H54 (cell line): ENCODE measurements at regions not wholly inside any gene's neighbourhood (a gene's known extent, or its start where the extent isn't known, plus 50 kb on each side); places are given as distances from the start of the nearest gene placed in this dataset.

ENCODE experiments used
- DNase-seq: peaks from one replicate; pipeline ENCODE4 v3.0.0; 2011; ENCODE audit warnings: low spot score, mixed read lengths; ENCODE audit not compliant: insufficient read length
- FAIRE-seq: peaks from 3 replicates; lab custom pipeline; 2011; peaks lifted over from hg19 to GRCh38; lab: Jason Lieb, UNC
- POLR2A ChIP-seq: IDR thresholded peaks from 2 replicates; pipeline ENCODE4 v1.6.1; 2011; ENCODE audit warnings: low read depth, mild to moderate bottlenecking, low read length

DNA sequence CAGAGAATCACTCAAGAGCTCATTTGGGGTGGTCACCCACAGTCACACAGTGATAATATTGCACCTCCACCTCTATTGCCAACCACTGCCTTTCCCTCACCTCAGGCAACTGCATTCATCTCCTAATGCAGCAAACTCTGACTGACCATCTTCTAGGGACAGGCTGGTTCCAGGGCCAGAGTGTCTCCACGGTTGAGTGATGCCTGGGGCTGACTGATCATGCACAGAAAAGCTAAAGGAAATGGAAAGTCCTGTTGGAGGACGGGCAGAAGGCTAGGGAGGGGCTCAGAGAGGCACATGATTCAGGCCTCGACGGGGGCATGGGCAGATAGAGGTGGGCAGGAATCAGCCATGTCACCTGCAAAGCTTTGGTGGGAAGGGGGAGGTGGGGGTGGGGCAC lies 127.1 kb upstream of the TNS3 start:
- DNase-seq (no peak), FAIRE-seq (no peak)
- no peak for TF ChIP-seq POLR2A

DNA sequence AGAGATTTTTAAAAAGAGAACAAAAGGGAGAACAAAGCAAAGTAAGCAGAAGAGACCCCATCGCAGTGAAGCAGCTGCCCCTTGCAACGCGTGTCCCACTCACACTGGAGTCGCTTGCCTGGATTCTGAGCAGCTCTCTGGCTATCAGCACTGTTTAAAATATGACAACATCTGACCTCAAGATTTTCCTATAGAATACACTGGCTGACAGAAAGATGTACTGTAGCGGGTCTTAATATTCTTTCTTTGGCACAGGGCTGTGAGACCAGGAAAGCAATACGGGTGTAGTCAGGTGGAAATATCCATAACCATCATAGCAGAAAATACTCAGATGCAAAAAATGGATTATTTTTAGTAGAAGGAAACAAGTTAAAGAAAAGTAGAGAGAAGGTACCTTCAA lies 125.7 kb upstream of the TNS3 start:
- DNase-seq (no peak), FAIRE-seq (no peak)
- no peak for TF ChIP-seq POLR2A

DNA sequence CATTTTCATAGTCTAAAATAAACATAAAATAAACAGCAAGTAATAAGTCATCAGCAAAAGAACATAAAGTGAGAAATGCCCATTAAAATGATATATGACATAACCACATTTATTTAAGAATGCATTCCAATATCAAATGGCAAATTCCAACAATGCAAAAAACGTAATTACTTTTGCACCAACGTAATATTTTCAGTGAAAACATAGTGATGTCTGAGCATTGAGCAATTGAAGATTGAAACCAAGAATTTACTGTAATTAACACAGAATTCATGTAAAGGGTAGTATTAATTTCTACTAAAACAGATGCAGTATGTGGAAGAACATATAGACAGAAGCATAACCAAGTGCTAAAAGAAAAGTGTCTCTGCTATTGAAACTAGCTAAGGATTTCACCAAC lies 123.0 kb upstream of the TNS3 start:
- no peak for TF ChIP-seq POLR2A
- DNase-seq (no peak), FAIRE-seq (no peak)

DNA sequence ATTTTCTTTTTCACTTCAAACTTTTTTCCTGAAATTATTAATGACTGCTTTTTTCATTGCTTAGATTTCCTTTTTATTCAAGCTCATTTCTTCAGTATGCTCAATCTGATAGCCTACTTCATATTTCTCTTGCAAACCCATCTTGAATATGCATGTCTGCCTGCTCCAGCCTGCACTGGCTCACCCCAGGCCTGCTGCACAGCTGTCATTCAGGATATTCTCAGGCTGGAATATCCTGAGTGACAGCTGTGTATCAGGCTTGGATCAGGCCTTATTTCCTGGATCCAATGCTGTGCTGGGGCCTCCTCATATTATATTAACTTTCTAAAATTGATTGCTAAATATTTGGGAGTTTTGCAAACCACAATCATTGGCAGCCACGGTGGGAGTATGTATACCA lies 120.2 kb upstream of the TNS3 start:
- FAIRE-seq (no peak), DNase-seq (no peak)
- TF ChIP-seq POLR2A, result no peak

DNA sequence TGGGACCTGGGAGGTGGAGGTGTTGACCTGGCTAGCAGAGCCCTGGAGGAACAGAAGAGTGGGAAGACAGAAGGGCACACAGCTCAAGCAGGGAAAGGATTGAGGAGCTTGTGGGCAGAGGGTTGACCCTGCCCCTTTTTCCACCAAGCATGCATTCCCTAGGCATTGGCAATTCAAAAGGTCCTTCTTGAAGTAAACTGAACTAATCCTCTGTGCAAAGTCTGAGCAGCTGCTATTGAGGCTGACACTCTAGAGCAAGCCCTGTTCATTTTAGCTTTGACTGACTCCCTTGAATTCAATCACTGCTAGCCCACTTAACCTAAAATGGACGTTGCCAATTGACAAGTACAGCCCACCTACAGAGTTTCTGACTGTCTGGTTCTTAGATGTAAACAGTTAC lies 116.5 kb upstream of the TNS3 start:
- no peak for DNase-seq
- FAIRE-seq, result no peak
- no peak for TF ChIP-seq POLR2A

DNA sequence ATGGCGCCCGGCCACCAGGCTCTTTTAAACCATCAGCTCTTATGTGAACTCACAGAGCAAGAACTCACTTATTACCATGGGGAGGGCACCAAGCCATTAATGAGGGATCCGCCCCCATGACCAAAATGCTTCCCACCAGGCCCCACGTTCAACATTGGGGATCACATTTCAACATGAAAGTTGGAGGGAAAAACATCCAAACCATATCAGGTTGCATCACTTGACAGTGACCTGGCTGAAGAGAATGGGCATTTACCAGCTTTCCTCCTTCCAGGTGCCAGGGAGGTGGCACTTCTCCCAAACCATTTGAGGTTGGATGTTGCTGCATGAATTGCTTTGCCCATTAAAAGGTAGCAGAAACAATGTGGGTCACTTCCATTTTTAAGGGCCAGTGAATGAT lies 115.6 kb upstream of the TNS3 start:
- no peak for DNase-seq
- no peak for TF ChIP-seq POLR2A
- no peak for FAIRE-seq

DNA sequence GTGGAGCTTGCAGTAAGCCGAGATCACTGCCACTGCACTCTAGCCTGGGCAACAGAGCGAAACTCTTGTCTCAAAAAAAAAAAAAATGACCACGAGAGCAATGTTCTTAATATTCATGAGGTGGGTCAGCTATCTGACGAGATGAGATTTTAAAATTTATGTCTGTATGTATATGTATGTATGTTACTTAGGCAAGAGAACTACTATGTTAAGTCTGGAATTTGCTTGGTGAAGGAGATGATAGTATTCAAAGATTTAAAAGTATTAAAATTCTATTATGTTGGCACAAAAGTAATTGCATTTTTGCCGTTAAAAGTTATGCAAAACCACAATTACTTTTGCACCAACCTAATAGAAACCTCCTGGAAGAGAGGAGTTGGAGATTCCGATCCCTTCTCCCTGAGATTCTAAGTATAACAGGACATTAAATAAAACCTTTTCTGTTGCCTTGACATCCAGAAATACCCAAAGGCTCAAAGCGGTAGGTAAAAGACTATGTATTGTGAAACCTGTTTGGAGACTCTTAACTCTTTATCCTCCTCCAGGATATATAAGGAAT lies 114.3 kb upstream of the TNS3 start:
- no peak for TF ChIP-seq POLR2A
- no peak for DNase-seq
- FAIRE-seq, result no peak

DNA sequence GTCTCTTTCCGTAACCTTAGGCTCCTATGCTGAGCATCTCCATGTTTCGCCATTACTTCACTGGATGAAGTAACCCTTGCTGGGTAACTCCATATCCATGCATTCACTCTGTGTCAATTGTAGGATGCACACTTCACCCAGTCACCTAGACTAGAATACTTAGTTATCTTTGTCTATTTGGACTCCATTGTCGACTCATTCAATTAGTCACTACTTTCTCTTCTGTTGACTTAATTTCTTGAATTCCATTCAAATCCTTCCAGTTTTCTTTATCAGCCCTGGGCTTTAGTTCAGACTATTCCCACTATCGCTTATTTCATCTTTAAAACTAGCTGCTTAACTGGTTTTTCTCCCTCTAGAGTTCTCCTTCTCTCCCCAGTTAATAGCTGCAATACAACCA lies 111.3 kb upstream of the TNS3 start:
- no peak for FAIRE-seq
- peak; percentile 33 for DNase-seq
- no peak for TF ChIP-seq POLR2A

DNA sequence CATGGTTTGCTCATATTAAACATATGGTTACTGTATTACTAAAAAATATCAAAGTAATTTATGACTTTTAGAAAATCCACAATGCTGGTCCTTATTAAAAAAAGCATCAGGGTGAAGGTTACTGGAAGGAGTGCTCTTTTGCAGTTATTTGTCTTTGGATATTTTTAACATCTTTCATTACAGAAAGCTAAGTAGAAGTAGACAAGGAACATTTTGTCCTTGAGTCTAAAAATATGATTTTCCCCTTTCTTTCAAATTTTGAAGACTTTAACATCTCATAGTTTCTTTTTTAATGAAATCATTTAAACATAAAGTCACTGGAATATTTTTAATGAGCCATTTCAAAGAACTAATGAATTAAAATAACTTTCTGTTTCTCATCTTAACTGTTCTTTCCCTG lies 110.1 kb upstream of the TNS3 start:
- TF ChIP-seq POLR2A, result no peak

DNA sequence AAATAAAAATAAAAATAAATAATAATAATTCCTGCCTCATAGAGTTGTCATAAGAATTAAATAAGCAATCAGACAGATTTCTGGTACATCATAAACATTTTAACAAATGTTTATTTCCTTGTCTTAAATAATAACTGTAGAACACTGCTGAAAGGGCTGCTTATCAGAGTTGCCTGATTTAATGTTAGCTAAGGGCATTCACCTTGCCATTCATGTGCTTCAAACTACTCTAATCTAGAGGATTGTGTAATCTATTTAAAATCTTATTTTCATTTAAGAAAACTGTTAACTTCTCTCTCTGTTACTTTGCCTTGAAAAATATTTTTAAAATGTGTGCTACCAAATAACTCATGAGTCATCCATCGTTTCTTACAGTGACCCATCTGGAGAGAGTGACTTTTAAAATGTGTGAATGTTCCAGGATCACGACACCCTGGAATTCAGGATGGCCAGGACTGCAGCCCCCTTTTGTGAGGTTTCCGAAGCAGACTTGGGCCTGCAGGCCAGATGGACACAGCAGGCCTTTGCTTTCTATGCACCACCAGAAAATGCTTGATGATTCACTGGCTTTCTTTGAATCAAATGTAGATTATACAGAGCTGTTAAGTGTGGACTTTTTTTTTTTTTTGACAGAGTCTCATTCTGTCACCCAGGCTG lies 109.1 kb upstream of the TNS3 start:
- FAIRE-seq (peak; percentile 48), DNase-seq (peak; percentile 45)
- no peak for TF ChIP-seq POLR2A

More for the DNA sequence above, 110.1 kb upstream of the TNS3 start:
- no peak for FAIRE-seq
- no peak for DNase-seq

DNA sequence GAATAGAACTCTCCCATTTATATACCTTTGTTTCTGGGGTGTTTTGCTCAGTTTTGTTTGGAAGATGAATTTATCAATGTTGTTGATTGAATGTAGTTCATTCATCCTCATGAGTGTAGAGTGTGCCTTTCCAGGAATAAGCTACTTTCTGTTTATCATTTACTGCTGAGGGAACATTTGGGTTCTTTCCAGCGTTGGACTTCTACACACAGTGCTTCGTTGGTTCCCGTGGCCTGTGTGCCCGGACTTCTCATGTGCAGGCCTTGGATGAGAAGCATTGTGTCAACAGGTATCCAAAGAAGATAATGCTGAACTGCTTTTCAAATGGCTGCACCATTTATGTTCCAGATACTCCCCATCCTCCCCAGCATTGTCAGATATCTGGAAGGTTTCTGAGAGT lies 107.6 kb upstream of the TNS3 start:
- TF ChIP-seq POLR2A, result no peak
- DNase-seq, result no peak
- no peak for FAIRE-seq

DNA sequence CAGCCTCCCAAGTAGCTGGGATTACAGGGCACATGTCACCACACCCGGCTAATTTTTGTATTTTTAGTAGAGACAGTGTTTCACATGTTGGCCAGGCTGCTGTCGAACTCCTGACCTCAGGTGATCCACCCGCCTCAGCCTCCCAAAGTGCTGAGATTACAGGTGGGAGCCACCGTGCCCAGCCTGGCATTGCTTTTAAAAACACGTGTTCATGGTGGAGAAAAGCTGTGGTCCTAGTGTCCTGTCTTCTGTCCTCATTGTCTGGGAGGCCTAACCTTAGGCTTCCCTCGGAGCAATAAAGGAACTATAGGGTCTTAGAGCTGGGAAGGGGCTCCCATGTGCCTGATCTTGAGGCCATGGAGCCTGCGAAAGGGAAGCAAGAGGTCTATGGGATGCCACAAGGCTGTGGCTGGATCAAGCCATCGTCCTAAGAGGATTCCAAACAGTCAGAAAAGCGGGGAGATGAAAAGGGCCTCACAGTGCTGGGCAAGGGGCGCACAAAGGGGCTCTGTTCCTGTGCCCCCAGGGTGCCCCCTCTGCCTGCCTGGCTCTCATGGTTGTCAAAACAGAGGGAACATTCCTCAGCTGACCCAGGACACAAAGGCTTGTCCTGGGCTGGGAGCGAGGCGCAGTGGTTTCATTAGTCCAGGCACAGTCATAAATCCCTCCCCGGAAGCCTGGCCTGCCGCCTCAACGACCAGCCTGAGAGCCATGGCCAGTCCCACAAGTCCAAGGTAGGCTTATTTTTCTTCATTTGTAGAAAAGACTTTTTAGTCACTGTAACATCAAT lies 106.6 kb upstream of the TNS3 start:
- no peak for TF ChIP-seq POLR2A
- DNase-seq (no peak), FAIRE-seq (no peak)

DNA sequence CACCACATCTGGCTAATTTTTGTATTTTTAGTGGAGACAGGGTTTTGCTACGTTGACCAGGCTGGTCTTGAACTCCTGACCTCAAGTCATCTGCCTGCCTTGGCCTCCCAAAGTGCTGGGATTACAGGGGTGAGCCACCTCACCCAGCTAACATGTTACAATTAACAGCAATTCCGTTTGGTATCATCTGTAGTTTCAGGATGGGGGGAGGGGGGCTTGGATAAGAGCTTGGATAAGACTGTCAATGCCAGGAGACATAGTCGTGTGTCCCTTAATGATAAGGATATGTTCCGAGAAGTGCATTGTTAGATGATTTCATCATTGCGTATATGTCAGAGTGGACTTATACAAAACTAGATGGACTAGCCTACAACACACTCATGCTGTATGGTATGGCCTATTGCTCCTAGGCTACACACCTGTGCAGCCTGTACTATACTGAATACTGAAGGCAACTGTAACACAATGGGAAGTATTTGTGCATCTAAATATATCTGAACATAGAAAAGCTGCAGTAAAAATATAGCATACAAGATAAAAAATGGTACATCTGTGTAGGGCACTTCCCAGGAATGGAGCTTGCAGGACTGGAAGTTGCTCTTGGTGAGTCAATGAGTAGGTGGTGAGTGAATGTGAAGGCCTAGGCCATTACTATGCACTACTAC lies 103.9 kb upstream of the TNS3 start:
- no peak for TF ChIP-seq POLR2A
- no peak for FAIRE-seq
- no peak for DNase-seq

DNA sequence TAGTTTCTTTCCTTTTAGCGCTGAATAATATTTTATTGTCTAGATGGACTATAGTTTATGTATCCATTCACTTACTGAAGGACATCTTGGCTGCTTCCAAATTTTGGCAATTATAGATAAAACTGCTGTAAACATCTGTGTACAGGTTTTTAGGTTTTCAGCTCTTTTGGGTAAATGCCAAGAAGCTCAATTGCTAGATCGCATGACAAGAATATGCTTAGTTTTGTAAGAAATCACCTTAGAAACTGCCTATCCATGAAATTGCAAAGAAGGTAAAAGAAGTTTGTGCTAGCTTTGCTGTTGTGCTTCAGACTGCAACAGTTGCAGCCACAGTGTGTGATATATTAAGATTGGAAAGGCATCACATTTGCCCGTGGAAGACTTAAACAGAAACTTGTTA lies 103.2 kb upstream of the TNS3 start:
- FAIRE-seq (no peak), DNase-seq (no peak)
- TF ChIP-seq POLR2A, result no peak

DNA sequence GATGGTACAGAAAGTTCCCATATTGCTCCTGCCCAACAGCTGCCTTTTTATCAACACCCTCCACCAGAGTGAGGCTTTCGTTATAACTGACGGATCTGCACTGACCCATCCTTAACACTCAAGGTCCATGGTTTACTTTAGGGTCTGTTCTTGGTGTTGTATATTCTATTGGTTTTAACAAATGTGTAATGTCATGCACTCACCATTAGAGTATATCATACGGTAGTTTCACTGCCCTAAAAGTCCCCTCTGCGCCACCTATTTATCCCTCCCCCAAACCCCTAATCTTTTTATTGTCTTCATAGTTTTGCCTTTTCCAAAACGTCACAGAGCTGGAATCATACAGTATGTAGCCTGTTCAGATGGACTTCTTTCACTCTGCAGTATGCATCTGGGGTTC lies 102.8 kb upstream of the TNS3 start:
- FAIRE-seq (no peak), DNase-seq (no peak)
- no peak for TF ChIP-seq POLR2A
